Gastrocnemius medialis (tissue), 4 donors: ENCODE measurements at regions not wholly inside any gene's neighbourhood (a gene's known extent, or its start where the extent isn't known, plus 50 kb on each side); places are given as distances from the start of the nearest gene placed in this dataset.

Experiments
- ATAC-seq, 2 donors: fragments of 150-250 bp; one replicate each; pipeline ENCODE4 v1.9.1; 2016
- DNase-seq, 2 donors: peaks; one replicate each; pipeline ENCODE4 v3.0.0-alpha.2; 2019
- H3K27ac ChIP-seq, 4 donors: fragments of 200-600 bp; sonication (generic); 1 replicate in 1 of 4; 2 replicates in 3 of 4; pipeline ENCODE4 v1.5.1; 2016 to 2018; ENCODE audit warnings: mild to moderate bottlenecking in 2 of 4, moderate library complexity in 1 of 4
- H3K27me3 ChIP-seq, 3 donors: fragments of 200-600 bp; sonication (generic) in 2 of 3; 1 replicate in 1 of 3; 2 replicates in 2 of 3; pipeline versions ENCODE4 v1.5.1 to v1.6.0; 2016 to 2019; ENCODE audit warnings: mild to moderate bottlenecking in 1 of 3, moderate library complexity in 1 of 3
- H3K36me3 ChIP-seq, 2 donors: fragments of 200-600 bp; sonication (generic) in 1 of 2; one replicate each; pipeline ENCODE4 v1.5.1; 2017 to 2018
- H3K4me1 ChIP-seq, 2 donors: fragments of 200-600 bp; sonication (generic) in 1 of 2; one replicate each; pipeline ENCODE4 v1.5.1; 2016 to 2017; ENCODE audit warnings: mild to moderate bottlenecking in 2 of 2
- H3K4me3 ChIP-seq, 4 donors: fragments of 200-600 bp; sonication (generic) in 3 of 4; 1 replicate in 1 of 4; 2 replicates in 3 of 4; pipeline ENCODE4 v1.5.1; 2016 to 2019; ENCODE audit warnings: mild to moderate bottlenecking in 2 of 4
- H3K9me3 ChIP-seq, 3 donors: fragments of 200-600 bp; sonication (generic) in 2 of 3; 1 replicate in 1 of 3; 2 replicates in 2 of 3; pipeline ENCODE4 v1.5.1; 2016 to 2019
- POLR2A ChIP-seq, 2 donors: fragments of 450-650 bp; IDR thresholded peaks; one replicate each; pipeline ENCODE4 v1.6.1; 2017; ENCODE audit warnings: antibody characterized with exemption in 2 of 2, mild to moderate bottlenecking in 2 of 2, moderate library complexity in 2 of 2
- in situ Hi-C, 4 donors: fragments of 200-750 bp; cut with MboI; loops; one replicate each; pipeline versions ENCODE4 v1.15.0 to v1.8.0; 2017; ENCODE audit warnings: low sequenced_read_pairs in 4 of 4
- intact Hi-C: fragments of 100-400 bp; cut with DNase I; formaldehyde crosslinking; loops from one replicate; pipeline ENCODE4 v1.15.1; 2023; ENCODE audit warnings: low total_unique reads
- TF ChIP-seq, protein P1 (sequence below), 5 experiments: fragments of 450-650 bp in 3 of 5; fragments of 200-600 bp in 2 of 5; sonication (generic) in 2 of 5; IDR thresholded peaks in 4 of 5; conservative IDR thresholded peaks in 1 of 5; 1 replicate in 4 of 5; 2 replicates in 1 of 5; pipeline ENCODE4 v1.5.1; 2016 to 2019; ENCODE audit warnings: antibody characterized with exemption in 5 of 5, mild to moderate bottlenecking in 3 of 5, moderate library complexity in 3 of 5

DNA sequence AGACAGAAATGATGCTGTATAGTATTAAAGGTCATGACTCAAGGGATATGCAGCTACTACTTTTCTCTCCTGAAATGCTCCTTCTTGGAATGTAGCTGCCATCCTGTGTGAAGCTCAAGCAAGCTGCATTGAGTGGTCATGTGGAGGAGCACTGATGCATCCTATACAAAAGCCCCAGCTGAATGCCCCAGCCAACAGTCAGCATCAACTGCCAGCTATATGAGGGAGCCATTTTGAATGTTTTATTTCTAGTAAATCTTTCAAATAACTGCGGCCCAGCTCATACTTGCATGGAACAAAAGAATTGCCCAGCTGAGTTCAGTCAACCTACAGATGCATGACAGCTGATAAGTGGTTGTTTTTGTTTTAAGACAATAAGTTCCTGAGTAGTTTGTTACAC lies 165.0 kb upstream of the GEMIN8 start:
- ATAC-seq, result no peak
- no peaks in the 10 kb centered on the region for H3K27me3 ChIP-seq
- H3K9me3 ChIP-seq, result no peaks in the 10 kb centered on the region
- no peak overlapping the region for H3K4me3 ChIP-seq
- no peak overlapping the region for H3K27ac ChIP-seq
- no peak for TF ChIP-seq POLR2A (IDR thresholded peaks at IDR 0.05)
- TF ChIP-seq, protein P1, sequence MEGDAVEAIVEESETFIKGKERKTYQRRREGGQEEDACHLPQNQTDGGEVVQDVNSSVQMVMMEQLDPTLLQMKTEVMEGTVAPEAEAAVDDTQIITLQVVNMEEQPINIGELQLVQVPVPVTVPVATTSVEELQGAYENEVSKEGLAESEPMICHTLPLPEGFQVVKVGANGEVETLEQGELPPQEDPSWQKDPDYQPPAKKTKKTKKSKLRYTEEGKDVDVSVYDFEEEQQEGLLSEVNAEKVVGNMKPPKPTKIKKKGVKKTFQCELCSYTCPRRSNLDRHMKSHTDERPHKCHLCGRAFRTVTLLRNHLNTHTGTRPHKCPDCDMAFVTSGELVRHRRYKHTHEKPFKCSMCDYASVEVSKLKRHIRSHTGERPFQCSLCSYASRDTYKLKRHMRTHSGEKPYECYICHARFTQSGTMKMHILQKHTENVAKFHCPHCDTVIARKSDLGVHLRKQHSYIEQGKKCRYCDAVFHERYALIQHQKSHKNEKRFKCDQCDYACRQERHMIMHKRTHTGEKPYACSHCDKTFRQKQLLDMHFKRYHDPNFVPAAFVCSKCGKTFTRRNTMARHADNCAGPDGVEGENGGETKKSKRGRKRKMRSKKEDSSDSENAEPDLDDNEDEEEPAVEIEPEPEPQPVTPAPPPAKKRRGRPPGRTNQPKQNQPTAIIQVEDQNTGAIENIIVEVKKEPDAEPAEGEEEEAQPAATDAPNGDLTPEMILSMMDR (IDR thresholded peaks at IDR 0.05 in 4 of 5, conservative IDR thresholded peaks at IDR 0.05 in 1 of 5), result no peak
- H3K36me3 ChIP-seq, result no peaks in the 10 kb centered on the region
- intact Hi-C loops, result no loop called here
- in situ Hi-C loops, result loop anchor here in 1 of 4 donors (25.0 kb wide), 1 partner anchor 107 kb away; no protein-coding TSS in a partner anchor
- DNase-seq, result no peak
- no peaks in the 10 kb centered on the region for H3K4me1 ChIP-seq

DNA sequence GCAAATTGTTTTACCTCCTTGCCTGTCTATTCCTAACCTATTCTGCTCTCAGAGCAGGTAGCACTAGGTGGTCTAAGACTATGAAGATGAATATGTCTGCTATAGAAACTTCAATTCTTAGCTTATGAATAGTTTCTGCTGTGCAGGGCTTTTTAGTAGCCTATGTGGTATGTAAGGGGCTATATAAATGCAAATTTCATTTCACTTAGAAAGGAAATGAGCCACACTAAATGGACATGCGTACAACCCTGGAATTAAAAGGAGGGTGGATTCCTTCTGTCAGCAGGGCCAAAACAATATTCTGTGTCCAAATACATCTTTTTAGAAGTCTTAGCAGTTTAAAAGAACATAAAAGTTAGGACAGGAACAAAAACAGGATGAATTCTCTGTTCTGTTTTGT lies 163.9 kb upstream of the GEMIN8 start:
- H3K4me3 ChIP-seq, result no peak overlapping the region
- intact Hi-C loops (no loop called here), in situ Hi-C loops (loop anchor here in 1 of 4 donors (25.0 kb wide), 1 partner anchor 106 kb away; no protein-coding TSS in a partner anchor)
- no peaks in the 10 kb centered on the region for H3K4me1 ChIP-seq
- H3K27ac ChIP-seq, result no peak overlapping the region
- no peaks in the 10 kb centered on the region for H3K9me3 ChIP-seq
- no peak for ATAC-seq
- TF ChIP-seq, protein P1 (IDR thresholded peaks at IDR 0.05 in 4 of 5, conservative IDR thresholded peaks at IDR 0.05 in 1 of 5), result no peak
- TF ChIP-seq POLR2A (IDR thresholded peaks at IDR 0.05), result no peak
- DNase-seq, result no peak
- H3K27me3 ChIP-seq, result no peaks in the 10 kb centered on the region
- H3K36me3 ChIP-seq, result no peaks in the 10 kb centered on the region

DNA sequence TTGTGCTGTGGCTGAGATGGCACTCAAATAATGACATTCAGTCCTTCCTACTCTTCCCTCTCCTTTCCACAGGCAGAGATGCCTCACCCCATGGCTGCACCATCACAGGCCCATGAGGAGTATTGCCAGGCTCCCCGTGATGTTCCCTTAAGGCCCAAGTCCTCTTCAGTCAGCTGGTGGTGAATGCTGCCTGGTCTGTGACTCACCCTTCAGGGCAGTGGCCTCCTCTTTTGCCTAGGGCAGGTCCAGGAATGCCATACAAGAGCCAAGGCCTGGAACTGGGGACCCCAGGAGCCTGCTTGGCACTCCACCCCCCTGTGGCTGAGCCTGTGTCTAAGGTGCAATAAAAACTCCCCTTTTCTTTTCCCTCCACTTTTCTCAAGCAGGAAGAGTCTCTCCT lies 144.2 kb upstream of the GEMIN8 start:
- no peak for TF ChIP-seq POLR2A (IDR thresholded peaks at IDR 0.05)
- TF ChIP-seq, protein P1 (IDR thresholded peaks at IDR 0.05 in 4 of 5, conservative IDR thresholded peaks at IDR 0.05 in 1 of 5), result no peak
- intact Hi-C loops, result no loop called here
- Histone ChIP-seq H3K9me3 (peaks cover 0 to 2% (median 0%) of the 10 kb centered on the region in 3 donors), H3K36me3 (no peaks in the 10 kb centered on the region), H3K27me3 (no peaks in the 10 kb centered on the region), H3K4me3 (no peak overlapping the region), H3K27ac (no peak overlapping the region), H3K4me1 (no peaks in the 10 kb centered on the region)
- ATAC-seq, result no peak
- DNase-seq, result no peak
- in situ Hi-C loops, result no loop called here

DNA sequence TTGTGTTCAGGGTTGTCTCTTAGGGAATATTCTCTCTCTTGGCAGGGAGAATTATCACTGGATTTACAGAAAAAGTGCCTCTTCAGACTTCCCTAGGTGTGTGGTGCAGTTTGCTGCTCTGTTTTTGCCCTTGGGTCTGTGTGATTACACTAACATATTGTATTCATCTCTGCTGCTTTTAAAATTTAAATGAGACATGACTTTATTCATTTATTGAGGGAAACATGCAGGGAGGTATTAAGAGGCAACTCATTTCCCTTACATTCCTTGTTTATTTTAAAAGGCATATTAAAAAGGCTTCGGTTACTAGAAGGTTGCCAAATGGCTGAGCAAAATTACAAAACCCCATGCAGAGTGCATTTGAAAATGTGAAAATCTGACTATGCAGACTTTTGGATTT lies 135.1 kb upstream of the GEMIN8 start:
- intact Hi-C loops (no loop called here), in situ Hi-C loops (no loop called here)
- Histone ChIP-seq H3K27me3 (no peaks in the 10 kb centered on the region), H3K36me3 (no peaks in the 10 kb centered on the region), H3K9me3 (peaks cover 0 to 8% (median 0%) of the 10 kb centered on the region in 3 donors), H3K4me1 (no peaks in the 10 kb centered on the region), H3K4me3 (no peak overlapping the region), H3K27ac (no peak overlapping the region)
- no peak for DNase-seq
- TF ChIP-seq, protein P1 (IDR thresholded peaks at IDR 0.05 in 4 of 5, conservative IDR thresholded peaks at IDR 0.05 in 1 of 5), result no peak
- ATAC-seq, result no peak

DNA sequence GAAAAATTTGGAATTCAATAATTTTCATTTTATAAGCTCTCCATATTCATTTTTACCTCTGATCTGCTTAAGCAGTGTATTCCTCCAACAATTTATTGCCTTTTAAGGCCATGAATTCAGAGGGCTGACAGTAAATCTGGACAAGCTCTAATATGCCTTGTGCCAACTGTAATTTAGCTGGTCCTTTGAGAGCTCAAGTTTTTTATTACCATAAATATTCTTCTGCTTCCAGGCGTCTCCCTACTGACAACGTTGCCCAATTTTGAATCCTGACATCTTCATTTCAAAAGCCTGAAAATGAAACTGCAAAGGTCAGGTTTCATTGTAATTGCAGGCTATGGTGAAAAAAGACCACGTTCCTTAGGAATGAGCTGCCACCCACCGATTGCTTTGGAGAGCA lies 95.8 kb upstream of the GEMIN8 start:
- no peak for ATAC-seq
- TF ChIP-seq, protein P1 (IDR thresholded peaks at IDR 0.05 in 4 of 5, conservative IDR thresholded peaks at IDR 0.05 in 1 of 5), result no peak
- TF ChIP-seq POLR2A (IDR thresholded peaks at IDR 0.05), result no peak
- Histone ChIP-seq H3K27ac (no peak overlapping the region), H3K4me1 (no peaks in the 10 kb centered on the region), H3K9me3 (no peaks in the 10 kb centered on the region), H3K4me3 (no peak overlapping the region), H3K27me3 (no peaks in the 10 kb centered on the region), H3K36me3 (no peaks in the 10 kb centered on the region)
- in situ Hi-C loops (no loop called here), intact Hi-C loops (no loop called here)
- no peak for DNase-seq
